ENCODE measurements at regions not wholly inside any gene's neighbourhood (a gene's known extent, or its start where the extent isn't known, plus 50 kb on each side); places are given as distances from the start of the nearest gene placed in this dataset.
A peak's percentile ranks its signal among the peaks of the same experiment; 100 is the strongest.

DNA sequence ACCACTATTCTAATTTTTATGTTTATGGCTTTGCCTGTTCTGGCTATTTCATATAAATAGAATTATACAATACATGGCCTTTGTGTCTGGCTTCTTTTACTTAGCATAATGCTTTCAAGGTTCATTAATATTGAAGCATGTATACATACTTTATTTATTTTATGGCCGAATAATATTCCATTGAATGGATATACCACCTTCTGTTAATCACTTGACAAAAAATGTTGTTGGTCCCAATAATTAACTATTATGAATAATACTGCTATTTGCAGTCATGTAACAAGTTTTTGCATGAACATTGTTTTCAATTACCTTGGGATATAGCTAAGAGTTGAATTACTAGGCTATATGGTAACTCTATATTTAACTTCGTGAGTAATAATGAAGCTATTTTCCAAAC is 767.5 kb downstream of the INHBA start:
- no peak for ATAC-seq

DNA sequence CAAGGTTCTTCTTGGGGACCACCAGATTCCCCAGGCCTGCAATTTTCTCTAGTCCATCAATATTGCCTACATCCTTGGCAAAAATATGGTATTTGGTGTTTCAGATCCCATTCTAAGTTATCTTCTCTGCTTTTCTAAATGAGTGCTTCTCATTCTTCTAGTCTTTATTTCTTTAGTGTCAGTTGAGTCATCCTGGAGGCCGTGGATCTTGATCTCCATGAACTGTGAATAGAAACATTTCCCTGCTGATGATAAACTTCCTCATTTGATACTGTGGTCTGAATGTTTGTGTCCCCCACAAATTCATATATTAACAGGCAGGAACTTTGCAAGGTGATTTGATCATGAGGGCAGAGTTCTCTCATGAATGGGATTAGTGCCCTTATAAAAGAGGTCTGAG is 779.3 kb downstream of the INHBA start:
- no peak for ATAC-seq
- TF ChIP-seq BACH2 (CRISPR knock-in tag; IDR thresholded peaks at IDR 0.05; ENCODE audit: borderline replicate concordance) (no peak), ZC3H10 (CRISPR knock-in tag; IDR thresholded peaks at IDR 0.05) (no peak), ESRRG (CRISPR knock-in tag; IDR thresholded peaks at IDR 0.05) (no peak), ZNF565 (CRISPR knock-in tag; conservative IDR thresholded peaks at IDR 0.05; ENCODE audit: low read depth) (no peak), TOX (CRISPR knock-in tag; IDR thresholded peaks at IDR 0.05; ENCODE audit: borderline replicate concordance) (no peak), CSDC2 (CRISPR knock-in tag; IDR thresholded peaks at IDR 0.05) (no peak)
- TF ChIP-seq, protein P1, sequence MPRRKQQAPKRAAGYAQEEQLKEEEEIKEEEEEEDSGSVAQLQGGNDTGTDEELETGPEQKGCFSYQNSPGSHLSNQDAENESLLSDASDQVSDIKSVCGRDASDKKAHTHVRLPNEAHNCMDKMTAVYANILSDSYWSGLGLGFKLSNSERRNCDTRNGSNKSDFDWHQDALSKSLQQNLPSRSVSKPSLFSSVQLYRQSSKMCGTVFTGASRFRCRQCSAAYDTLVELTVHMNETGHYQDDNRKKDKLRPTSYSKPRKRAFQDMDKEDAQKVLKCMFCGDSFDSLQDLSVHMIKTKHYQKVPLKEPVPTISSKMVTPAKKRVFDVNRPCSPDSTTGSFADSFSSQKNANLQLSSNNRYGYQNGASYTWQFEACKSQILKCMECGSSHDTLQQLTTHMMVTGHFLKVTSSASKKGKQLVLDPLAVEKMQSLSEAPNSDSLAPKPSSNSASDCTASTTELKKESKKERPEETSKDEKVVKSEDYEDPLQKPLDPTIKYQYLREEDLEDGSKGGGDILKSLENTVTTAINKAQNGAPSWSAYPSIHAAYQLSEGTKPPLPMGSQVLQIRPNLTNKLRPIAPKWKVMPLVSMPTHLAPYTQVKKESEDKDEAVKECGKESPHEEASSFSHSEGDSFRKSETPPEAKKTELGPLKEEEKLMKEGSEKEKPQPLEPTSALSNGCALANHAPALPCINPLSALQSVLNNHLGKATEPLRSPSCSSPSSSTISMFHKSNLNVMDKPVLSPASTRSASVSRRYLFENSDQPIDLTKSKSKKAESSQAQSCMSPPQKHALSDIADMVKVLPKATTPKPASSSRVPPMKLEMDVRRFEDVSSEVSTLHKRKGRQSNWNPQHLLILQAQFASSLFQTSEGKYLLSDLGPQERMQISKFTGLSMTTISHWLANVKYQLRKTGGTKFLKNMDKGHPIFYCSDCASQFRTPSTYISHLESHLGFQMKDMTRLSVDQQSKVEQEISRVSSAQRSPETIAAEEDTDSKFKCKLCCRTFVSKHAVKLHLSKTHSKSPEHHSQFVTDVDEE (CRISPR knock-in tag; IDR thresholded peaks at IDR 0.05) = no peak
- TF ChIP-seq, protein P2, sequence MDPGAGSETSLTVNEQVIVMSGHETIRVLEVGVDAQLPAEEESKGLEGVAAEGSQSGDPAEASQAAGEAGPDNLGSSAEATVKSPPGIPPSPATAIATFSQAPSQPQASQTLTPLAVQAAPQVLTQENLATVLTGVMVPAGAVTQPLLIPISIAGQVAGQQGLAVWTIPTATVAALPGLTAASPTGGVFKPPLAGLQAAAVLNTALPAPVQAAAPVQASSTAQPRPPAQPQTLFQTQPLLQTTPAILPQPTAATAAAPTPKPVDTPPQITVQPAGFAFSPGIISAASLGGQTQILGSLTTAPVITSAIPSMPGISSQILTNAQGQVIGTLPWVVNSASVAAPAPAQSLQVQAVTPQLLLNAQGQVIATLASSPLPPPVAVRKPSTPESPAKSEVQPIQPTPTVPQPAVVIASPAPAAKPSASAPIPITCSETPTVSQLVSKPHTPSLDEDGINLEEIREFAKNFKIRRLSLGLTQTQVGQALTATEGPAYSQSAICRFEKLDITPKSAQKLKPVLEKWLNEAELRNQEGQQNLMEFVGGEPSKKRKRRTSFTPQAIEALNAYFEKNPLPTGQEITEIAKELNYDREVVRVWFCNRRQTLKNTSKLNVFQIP (CRISPR knock-in tag; IDR thresholded peaks at IDR 0.05; ENCODE audit: borderline replicate concordance, low read depth) = no peak

More for the DNA sequence above, 767.5 kb downstream of the INHBA start:
- TF ChIP-seq, protein P3, sequence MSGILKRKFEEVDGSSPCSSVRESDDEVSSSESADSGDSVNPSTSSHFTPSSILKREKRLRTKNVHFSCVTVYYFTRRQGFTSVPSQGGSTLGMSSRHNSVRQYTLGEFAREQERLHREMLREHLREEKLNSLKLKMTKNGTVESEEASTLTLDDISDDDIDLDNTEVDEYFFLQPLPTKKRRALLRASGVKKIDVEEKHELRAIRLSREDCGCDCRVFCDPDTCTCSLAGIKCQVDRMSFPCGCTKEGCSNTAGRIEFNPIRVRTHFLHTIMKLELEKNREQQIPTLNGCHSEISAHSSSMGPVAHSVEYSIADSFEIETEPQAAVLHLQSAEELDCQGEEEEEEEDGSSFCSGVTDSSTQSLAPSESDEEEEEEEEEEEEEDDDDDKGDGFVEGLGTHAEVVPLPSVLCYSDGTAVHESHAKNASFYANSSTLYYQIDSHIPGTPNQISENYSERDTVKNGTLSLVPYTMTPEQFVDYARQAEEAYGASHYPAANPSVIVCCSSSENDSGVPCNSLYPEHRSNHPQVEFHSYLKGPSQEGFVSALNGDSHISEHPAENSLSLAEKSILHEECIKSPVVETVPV (CRISPR knock-in tag; IDR thresholded peaks at IDR 0.05) = no peak
- TF ChIP-seq ZNF8 (CRISPR knock-in tag; IDR thresholded peaks at IDR 0.05) = peak; percentile 98

DNA sequence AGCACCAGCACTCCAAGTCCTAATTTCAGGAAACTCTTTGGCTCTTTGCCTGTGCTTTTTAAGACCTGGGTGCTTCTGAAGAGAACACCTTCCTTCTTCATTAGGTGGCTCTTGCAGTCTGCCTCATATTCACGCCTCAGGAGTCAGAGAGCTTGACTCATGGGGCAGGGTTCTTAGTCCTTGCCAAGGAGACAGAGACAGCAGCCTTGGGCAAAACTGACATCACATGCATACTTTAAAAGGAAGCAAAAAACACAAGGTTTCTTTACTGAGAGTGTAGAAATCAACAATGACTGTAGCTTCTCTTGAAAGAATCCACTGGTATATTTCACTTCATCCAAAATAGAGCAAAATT is 780.6 kb downstream of the INHBA start:
- no peak for ATAC-seq
- no peak for TF ChIP-seq ARNTL (CRISPR knock-in tag; IDR thresholded peaks at IDR 0.05; ENCODE audit: borderline replicate concordance, low read depth)
- no peak for TF ChIP-seq TCF4 (CRISPR knock-in tag; IDR thresholded peaks at IDR 0.05; ENCODE audit: borderline replicate concordance)
- no peak for TF ChIP-seq PPARA (CRISPR knock-in tag; IDR thresholded peaks at IDR 0.05; ENCODE audit: borderline replicate concordance)
- no peak for TF ChIP-seq ZNF70 (CRISPR knock-in tag; IDR thresholded peaks at IDR 0.05)
- TF ChIP-seq, protein P1 (CRISPR knock-in tag; IDR thresholded peaks at IDR 0.05) = no peak
- TF ChIP-seq, protein P4, sequence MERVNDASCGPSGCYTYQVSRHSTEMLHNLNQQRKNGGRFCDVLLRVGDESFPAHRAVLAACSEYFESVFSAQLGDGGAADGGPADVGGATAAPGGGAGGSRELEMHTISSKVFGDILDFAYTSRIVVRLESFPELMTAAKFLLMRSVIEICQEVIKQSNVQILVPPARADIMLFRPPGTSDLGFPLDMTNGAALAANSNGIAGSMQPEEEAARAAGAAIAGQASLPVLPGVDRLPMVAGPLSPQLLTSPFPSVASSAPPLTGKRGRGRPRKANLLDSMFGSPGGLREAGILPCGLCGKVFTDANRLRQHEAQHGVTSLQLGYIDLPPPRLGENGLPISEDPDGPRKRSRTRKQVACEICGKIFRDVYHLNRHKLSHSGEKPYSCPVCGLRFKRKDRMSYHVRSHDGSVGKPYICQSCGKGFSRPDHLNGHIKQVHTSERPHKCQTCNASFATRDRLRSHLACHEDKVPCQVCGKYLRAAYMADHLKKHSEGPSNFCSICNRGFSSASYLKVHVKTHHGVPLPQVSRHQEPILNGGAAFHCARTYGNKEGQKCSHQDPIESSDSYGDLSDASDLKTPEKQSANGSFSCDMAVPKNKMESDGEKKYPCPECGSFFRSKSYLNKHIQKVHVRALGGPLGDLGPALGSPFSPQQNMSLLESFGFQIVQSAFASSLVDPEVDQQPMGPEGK (CRISPR knock-in tag; IDR thresholded peaks at IDR 0.05; ENCODE audit: borderline replicate concordance) = no peak
- no peak for TF ChIP-seq ZC3H10 (CRISPR knock-in tag; IDR thresholded peaks at IDR 0.05)
- TF ChIP-seq RARB (CRISPR knock-in tag; IDR thresholded peaks at IDR 0.05) = no peak
- TF ChIP-seq TOX (CRISPR knock-in tag; IDR thresholded peaks at IDR 0.05; ENCODE audit: borderline replicate concordance) = no peak
- TF ChIP-seq, protein P5, sequence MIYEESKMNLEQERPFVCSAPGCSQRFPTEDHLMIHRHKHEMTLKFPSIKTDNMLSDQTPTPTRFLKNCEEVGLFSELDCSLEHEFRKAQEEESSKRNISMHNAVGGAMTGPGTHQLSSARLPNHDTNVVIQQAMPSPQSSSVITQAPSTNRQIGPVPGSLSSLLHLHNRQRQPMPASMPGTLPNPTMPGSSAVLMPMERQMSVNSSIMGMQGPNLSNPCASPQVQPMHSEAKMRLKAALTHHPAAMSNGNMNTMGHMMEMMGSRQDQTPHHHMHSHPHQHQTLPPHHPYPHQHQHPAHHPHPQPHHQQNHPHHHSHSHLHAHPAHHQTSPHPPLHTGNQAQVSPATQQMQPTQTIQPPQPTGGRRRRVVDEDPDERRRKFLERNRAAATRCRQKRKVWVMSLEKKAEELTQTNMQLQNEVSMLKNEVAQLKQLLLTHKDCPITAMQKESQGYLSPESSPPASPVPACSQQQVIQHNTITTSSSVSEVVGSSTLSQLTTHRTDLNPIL (CRISPR knock-in tag; IDR thresholded peaks at IDR 0.05; ENCODE audit: low read depth) = no peak
- no peak for TF ChIP-seq ZNF565 (CRISPR knock-in tag; conservative IDR thresholded peaks at IDR 0.05; ENCODE audit: low read depth)

All from SK-N-SH treated with all-trans-retinoic acid at 6 μM for 48 hours (cell line).